AG10803 (cell line): ENCODE measurements at regions not wholly inside any gene's neighbourhood (a gene's known extent, or its start where the extent isn't known, plus 50 kb on each side); places are given as distances from the start of the nearest gene placed in this dataset.

ENCODE experiments used
- DNase-seq: peaks from one replicate; pipeline ENCODE4 v3.0.0; 2010; ENCODE audit warnings: low read depth
- H3K4me3 ChIP-seq: 2 replicates; pipeline ENCODE4 v1.5.1; 2011; ENCODE audit warnings: mild to moderate bottlenecking, low read length, control low read depth
- TF ChIP-seq, protein P1 (sequence below): conservative IDR thresholded peaks from 2 replicates; pipeline ENCODE4 v1.5.1; 2011; ENCODE audit warnings: mild to moderate bottlenecking, low read length, control low read depth, inconsistent platforms

GRCh38 chr18:10367836-10368235, 86.6 kb upstream of the APCDD1 start:
- DNase-seq = no peak
- TF ChIP-seq, protein P1, sequence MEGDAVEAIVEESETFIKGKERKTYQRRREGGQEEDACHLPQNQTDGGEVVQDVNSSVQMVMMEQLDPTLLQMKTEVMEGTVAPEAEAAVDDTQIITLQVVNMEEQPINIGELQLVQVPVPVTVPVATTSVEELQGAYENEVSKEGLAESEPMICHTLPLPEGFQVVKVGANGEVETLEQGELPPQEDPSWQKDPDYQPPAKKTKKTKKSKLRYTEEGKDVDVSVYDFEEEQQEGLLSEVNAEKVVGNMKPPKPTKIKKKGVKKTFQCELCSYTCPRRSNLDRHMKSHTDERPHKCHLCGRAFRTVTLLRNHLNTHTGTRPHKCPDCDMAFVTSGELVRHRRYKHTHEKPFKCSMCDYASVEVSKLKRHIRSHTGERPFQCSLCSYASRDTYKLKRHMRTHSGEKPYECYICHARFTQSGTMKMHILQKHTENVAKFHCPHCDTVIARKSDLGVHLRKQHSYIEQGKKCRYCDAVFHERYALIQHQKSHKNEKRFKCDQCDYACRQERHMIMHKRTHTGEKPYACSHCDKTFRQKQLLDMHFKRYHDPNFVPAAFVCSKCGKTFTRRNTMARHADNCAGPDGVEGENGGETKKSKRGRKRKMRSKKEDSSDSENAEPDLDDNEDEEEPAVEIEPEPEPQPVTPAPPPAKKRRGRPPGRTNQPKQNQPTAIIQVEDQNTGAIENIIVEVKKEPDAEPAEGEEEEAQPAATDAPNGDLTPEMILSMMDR = no peak
- H3K4me3 ChIP-seq = no peak overlapping the region

DNA sequence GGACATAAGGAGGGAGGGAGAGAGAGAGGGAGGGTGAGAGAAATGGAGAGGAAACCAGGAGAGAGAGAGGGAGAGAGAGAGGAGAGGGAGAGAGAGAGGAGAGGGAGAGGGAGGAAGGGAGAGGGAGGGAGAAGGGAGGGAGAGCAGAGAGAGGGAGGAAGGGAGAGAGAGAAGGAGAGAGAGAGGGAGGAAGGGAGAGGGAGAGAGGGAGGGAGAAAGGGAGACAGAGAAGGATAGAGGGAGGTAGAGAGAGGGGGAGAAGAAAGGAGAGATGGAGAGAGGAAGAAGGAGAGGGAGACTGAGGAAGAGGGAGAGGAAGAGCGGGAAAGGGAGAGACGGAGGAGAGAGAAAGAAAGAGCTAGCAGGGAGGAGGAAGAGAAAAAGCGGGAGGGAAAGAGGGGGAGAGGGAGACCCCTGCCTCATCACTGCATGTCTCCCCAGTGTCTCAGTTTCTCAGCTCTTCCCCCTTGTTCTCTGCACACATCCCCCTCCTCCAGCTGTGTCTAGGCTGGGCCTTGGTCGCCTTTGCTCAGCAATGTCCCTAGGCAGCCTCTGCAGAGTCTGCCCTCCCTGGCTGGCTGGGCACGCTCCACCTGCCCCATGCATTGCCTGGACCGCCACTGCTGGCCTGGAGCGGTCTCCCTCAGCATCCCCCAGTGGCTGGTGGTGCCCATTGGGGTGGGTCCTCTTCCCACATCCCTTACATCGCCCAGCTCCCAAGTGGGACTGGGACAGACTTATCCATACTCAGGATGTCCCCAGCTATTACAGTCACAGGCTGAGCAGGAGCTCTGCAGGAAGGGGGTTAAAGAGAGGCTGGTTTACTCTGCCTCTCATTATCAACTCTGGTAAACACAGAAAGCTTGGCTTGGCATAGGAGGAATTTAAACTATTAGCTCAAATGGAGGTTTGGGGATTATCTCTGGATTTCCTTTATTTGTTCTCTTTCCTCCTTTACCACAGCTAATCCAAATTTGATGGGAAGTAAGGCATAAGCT, 85.7 kb upstream of the APCDD1 start:
- no peak for DNase-seq
- H3K4me3 ChIP-seq = no peak overlapping the region
- TF ChIP-seq, protein P1 = no peak

GRCh38 chr18:10370716-10371115, 83.7 kb upstream of the APCDD1 start:
- DNase-seq = no peak
- no peak overlapping the region for H3K4me3 ChIP-seq
- TF ChIP-seq, protein P1 = no peak

GRCh38 chr18:10371165-10371564, 83.3 kb upstream of the APCDD1 start:
- DNase-seq = no peak
- H3K4me3 ChIP-seq = no peak overlapping the region
- TF ChIP-seq, protein P1 = no peak

DNA sequence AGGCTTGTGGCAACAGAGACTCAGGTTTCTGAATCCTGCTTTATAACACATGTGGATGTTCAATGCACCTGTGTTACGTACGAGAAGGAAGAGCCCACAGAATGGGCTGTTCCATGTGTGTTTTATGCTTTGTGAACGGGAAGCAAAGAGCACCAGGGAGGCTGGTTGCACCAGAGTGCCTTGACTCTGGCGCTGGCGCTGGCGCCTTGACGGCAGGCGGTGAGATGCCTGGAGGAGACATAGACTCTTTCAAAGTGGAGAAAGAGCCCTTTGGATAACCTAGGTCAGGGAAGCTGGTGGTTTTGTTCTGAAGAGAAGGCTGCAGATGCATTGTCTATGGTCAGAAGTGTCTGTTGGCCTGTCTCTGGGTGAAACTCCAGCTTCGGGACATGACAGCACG, 80.2 kb upstream of the APCDD1 start:
- TF ChIP-seq, protein P1 = no peak
- no peak for DNase-seq
- no peak overlapping the region for H3K4me3 ChIP-seq

DNA sequence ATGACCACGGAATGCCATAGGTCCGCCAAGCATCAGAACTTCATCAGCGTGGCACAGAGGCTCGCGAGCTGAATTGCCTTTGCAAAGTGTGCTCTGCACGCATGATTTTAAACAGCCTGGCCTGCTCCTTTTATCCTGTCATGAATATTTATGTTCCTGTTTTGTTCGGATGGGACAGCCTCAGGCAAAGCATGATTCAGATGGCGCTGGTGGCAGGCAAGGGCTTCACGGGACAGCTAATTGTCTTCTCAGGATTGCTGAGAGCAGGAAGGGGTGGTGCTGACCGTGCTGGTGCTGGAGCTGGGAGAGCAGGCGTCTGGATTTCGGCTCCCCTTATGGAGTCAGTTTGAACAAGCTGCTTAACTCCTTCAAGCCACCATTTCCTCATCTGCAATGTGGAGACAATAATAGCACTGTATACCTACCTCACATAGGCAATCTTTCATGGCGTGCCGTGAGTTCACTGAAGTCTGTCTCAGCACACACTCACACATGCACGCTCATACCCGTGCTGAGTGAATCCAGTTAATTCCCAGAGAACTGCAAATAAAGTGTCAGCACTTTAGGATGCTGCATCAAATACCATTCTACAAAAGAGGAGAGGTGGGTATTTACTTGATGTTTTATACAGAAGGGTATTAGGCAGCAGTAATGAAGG, 79.7 kb upstream of the APCDD1 start:
- TF ChIP-seq, protein P1 = no peak
- peak; percentile 63 for DNase-seq
- H3K4me3 ChIP-seq = no peak overlapping the region

DNA sequence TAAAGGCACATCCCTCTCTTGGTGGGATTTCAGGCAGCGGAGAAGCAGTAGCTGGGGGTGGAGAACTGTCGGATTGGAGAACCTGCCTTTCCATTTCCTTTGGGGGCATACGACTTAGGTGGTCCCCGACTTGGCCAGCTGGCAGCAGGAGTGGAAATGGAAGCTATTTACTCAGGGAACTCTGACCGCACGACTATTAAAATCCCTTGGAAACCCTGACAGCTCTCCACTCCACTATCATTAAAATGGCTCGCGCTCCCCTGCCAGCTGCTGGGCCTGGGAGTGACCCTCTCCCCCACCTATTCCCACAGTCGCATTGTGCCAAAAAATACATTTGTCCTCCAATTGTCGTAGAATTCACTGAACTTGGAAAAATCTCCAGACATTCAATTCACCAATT, 77.7 kb upstream of the APCDD1 start:
- TF ChIP-seq, protein P1 = no peak

More for the DNA sequence above, 77.7 kb upstream of the APCDD1 start:
- DNase-seq = peak; percentile 29
- H3K4me3 ChIP-seq = no peak overlapping the region
